ENCODE measurements at regions not wholly inside any gene's neighbourhood (a gene's known extent, or its start where the extent isn't known, plus 50 kb on each side); places are given as distances from the start of the nearest gene placed in this dataset.
A peak's percentile ranks its signal among the peaks of the same experiment; 100 is the strongest.

DNA sequence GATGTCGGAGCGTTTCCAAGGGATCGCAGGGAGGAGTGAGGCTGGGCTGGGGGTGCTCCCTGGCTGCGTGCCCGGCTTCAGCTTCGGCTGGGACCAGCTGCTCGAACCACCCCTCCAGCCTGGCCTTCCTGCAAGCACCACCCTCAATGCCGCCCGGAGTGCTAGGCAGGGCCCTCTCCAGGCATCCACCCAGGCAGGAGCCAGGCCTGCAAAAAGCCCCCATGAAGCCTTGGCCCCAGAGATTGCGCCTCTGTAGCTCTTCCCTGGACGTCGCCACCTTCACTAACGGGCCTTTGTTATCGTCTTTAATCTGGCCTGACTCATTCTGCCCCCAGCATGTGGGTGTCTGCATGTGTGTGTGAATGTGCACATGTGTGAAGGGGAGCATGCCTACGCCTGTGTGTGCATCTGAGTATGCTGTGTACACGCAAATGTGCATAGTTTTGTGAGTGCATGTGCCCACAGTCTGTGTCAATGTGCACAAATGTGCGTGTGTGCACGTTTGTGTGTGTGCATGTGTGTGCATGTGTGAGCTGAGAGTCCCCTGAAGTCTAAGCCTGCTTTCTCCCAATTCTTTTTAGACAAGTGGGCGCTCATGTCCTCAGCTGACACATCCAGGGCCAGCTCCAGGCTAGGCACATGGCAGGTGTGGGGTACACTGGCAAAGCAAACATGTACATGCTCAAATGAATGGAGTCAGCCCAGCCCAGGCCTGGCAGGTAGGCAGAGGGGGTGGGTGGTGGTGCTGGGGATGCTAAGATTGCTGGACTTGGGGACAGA is 195.4 kb upstream of the C14orf180 start:
- Mint-ChIP-seq H3K36me3 (peaks cover 2% of the 10 kb centered on the region), H3K27me3 (peaks cover 23% of the 10 kb centered on the region), H3K27ac (peak overlapping the region in 1 of 3 donors; percentile 64), H3K9me3 (peaks cover 2 to 13% (median 5%) of the 10 kb centered on the region in 3 donors), H3K4me1 (peaks cover 11 to 20% (median 18%) of the 10 kb centered on the region in 3 donors), H3K4me3 (no peak overlapping the region)

DNA sequence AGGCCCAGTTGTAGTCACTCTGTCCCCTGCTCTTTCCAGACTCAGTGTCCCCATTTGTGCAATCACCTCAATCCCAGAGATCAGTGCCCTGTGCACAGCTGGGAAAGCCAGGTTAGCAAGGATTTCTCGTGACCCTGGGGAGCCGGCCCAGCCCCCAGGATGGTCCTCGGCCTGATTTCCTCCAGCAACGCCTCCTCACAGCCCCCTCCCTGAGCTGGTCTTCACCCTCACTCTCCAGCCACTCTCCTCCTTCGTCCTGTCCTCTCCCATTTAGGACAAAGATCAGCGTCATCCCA is 194.8 kb upstream of the C14orf180 start:
- peak overlapping the region in 1 of 3 donors; percentile 64 for H3K27ac Mint-ChIP-seq
- H3K4me1 Mint-ChIP-seq, result peaks cover 11 to 20% (median 18%) of the 10 kb centered on the region in 3 donors
- no peak overlapping the region for H3K4me3 Mint-ChIP-seq
- peaks cover 18% of the 10 kb centered on the region for H3K27me3 Mint-ChIP-seq
- H3K36me3 Mint-ChIP-seq, result peaks cover 2% of the 10 kb centered on the region
- H3K9me3 Mint-ChIP-seq, result peaks cover 0 to 13% (median 5%) of the 10 kb centered on the region in 3 donors

DNA sequence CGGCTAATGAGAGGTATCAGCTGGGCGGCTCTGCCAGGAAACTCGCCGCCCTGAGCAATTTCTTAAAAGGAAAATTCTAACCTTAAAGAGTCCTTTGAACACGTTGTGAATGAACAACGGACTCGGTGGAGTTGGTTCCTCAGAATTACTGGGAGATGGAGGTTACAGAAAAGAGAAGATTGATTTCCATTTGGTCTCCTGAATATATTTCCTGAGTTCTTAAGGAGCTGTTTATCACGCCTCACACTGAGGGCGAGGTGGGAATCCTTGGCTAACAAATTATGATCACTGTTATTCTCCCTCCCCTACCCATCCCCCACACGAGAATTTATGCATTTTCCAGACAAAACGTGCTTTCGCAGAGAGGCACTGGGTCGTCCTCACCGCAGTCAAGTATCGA is 194.5 kb upstream of the C14orf180 start:
- peak overlapping the region in 1 of 3 donors; percentile 64 for H3K27ac Mint-ChIP-seq
- peaks cover 2% of the 10 kb centered on the region for H3K36me3 Mint-ChIP-seq
- H3K4me3 Mint-ChIP-seq, result no peak overlapping the region
- peaks cover 17% of the 10 kb centered on the region for H3K27me3 Mint-ChIP-seq
- peaks cover 15 to 21% (median 20%) of the 10 kb centered on the region in 3 donors for H3K4me1 Mint-ChIP-seq
- H3K9me3 Mint-ChIP-seq, result peaks cover 0 to 12% (median 5%) of the 10 kb centered on the region in 3 donors

- H3K27me3 Mint-ChIP-seq, result peaks cover 12% of the 10 kb centered on the region
- H3K9me3 Mint-ChIP-seq, result peaks cover 0 to 9% (median 5%) of the 10 kb centered on the region in 3 donors
- peak overlapping the region in 2 of 4 donors; percentile 22 to 47 for H3K4me3 Mint-ChIP-seq
- peaks cover 2% of the 10 kb centered on the region for H3K36me3 Mint-ChIP-seq
- peaks cover 15 to 26% (median 20%) of the 10 kb centered on the region in 3 donors for H3K4me1 Mint-ChIP-seq
- no peak overlapping the region for H3K27ac Mint-ChIP-seq
Measured at GRCh38 chr14:104385531-104386101, 193.9 kb upstream of the C14orf180 start.

GRCh38 chr14:104386151-104386841 is 193.3 kb upstream of the C14orf180 start:
- Mint-ChIP-seq H3K9me3 (peaks cover 0 to 3% (median 1%) of the 10 kb centered on the region in 3 donors), H3K36me3 (peaks cover 2% of the 10 kb centered on the region), H3K27me3 (peaks cover 8% of the 10 kb centered on the region), H3K4me1 (peaks cover 15 to 24% (median 21%) of the 10 kb centered on the region in 3 donors), H3K4me3 (peak overlapping the region in 2 of 4 donors; percentile 61 to 88), H3K27ac (peak overlapping the region in 1 of 3 donors; percentile 73)

GRCh38 chr14:104387022-104388010 is 192.2 kb upstream of the C14orf180 start:
- H3K36me3 Mint-ChIP-seq, result no peaks in the 10 kb centered on the region
- peak overlapping the region in 2 of 4 donors; percentile 61 to 88 for H3K4me3 Mint-ChIP-seq

GRCh38 chr14:104388011-104388521 is 191.5 kb upstream of the C14orf180 start:
- no peak overlapping the region for H3K4me3 Mint-ChIP-seq

More at GRCh38 chr14:104387022-104388010, 192.2 kb upstream of the C14orf180 start:
- Mint-ChIP-seq H3K27ac (peak overlapping the region in 1 of 3 donors; percentile 73), H3K27me3 (peaks cover 8% of the 10 kb centered on the region), H3K4me1 (peaks cover 22 to 31% (median 29%) of the 10 kb centered on the region in 3 donors), H3K9me3 (no peaks in the 10 kb centered on the region)

GRCh38 chr14:104388541-104389325 is 190.8 kb upstream of the C14orf180 start:
- H3K36me3 Mint-ChIP-seq, result no peaks in the 10 kb centered on the region
- H3K27ac Mint-ChIP-seq, result peak overlapping the region in 1 of 3 donors; percentile 73
- peaks cover 24 to 35% (median 29%) of the 10 kb centered on the region in 3 donors for H3K4me1 Mint-ChIP-seq
- H3K4me3 Mint-ChIP-seq, result no peak overlapping the region
- no peaks in the 10 kb centered on the region for H3K9me3 Mint-ChIP-seq
- H3K27me3 Mint-ChIP-seq, result peaks cover 8% of the 10 kb centered on the region

More at GRCh38 chr14:104388011-104388521, 191.5 kb upstream of the C14orf180 start:
- Mint-ChIP-seq H3K4me1 (peaks cover 24 to 33% (median 29%) of the 10 kb centered on the region in 3 donors), H3K27ac (no peak overlapping the region), H3K27me3 (peaks cover 8% of the 10 kb centered on the region), H3K9me3 (no peaks in the 10 kb centered on the region), H3K36me3 (no peaks in the 10 kb centered on the region)

DNA sequence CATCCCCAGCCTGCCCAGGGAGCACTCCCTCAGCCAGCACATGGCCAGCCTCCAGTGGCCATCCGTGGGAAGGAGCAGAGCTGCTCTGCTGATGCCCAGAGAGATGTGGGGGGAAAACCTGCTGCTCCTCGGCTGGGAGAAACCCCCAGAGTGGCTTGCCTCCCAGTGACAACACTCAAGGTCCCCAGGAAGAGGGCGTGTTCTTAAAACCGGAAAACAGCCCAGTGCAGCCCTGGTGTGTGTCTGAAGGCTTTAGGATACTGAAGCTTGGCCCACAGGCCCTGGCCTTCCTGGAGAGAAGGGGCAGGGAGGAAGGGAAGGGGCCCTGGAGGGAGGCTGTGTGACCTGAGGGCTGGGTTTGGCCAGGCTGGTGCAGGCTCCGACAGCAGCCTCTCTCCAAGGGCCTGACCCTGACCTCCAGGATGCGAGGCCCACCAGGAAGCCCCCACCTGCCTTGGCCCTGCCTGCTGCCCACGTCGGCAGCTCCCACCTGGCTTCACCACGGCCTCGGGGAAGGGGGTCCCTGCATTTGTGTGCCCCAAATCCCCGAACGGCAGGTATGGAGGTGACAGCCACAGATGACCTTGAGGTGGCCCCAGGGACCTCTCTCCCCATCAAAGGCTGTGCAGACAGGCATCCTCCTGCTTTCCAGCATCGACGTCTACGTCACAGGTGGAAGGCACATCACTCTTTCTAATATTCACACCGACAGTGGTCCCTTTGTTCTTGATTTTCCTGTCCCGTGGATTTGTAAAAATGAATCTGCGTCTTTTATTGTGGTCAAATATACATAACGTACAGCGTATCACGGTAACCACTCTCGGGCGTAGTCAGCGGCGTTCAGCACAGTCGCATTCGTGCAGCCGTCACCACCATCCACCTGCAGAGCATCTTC is 190.0 kb upstream of the C14orf180 start:
- Mint-ChIP-seq H3K4me3 (peak overlapping the region in 1 of 4 donors; percentile 54), H3K27ac (peak overlapping the region in 1 of 3 donors; percentile 73), H3K27me3 (peaks cover 7% of the 10 kb centered on the region), H3K4me1 (peaks cover 30 to 39% (median 34%) of the 10 kb centered on the region in 3 donors), H3K36me3 (no peaks in the 10 kb centered on the region), H3K9me3 (no peaks in the 10 kb centered on the region)

- peaks cover 4% of the 10 kb centered on the region for H3K27me3 Mint-ChIP-seq
- no peaks in the 10 kb centered on the region for H3K9me3 Mint-ChIP-seq
- peak overlapping the region in 1 of 3 donors; percentile 25 for H3K27ac Mint-ChIP-seq
- H3K36me3 Mint-ChIP-seq, result no peaks in the 10 kb centered on the region
- peak overlapping the region in 1 of 4 donors; percentile 54 for H3K4me3 Mint-ChIP-seq
- peaks cover 35 to 46% (median 40%) of the 10 kb centered on the region in 3 donors for H3K4me1 Mint-ChIP-seq
Measured at GRCh38 chr14:104390221-104390931, 189.2 kb upstream of the C14orf180 start.

- Mint-ChIP-seq H3K36me3 (no peaks in the 10 kb centered on the region), H3K27me3 (peaks cover 4% of the 10 kb centered on the region), H3K27ac (peak overlapping the region in 2 of 3 donors; percentile 29 to 94), H3K9me3 (peaks cover 0 to 4% (median 1%) of the 10 kb centered on the region in 3 donors), H3K4me1 (peaks cover 35 to 44% (median 36%) of the 10 kb centered on the region in 3 donors), H3K4me3 (peak overlapping the region in 3 of 4 donors; percentile 15 to 89 (median 85))
Measured at GRCh38 chr14:104390941-104391901, 188.3 kb upstream of the C14orf180 start.
